ENCODE measurements at regions not wholly inside any gene's neighbourhood (a gene's known extent, or its start where the extent isn't known, plus 50 kb on each side); places are given as distances from the start of the nearest gene placed in this dataset.

DNA sequence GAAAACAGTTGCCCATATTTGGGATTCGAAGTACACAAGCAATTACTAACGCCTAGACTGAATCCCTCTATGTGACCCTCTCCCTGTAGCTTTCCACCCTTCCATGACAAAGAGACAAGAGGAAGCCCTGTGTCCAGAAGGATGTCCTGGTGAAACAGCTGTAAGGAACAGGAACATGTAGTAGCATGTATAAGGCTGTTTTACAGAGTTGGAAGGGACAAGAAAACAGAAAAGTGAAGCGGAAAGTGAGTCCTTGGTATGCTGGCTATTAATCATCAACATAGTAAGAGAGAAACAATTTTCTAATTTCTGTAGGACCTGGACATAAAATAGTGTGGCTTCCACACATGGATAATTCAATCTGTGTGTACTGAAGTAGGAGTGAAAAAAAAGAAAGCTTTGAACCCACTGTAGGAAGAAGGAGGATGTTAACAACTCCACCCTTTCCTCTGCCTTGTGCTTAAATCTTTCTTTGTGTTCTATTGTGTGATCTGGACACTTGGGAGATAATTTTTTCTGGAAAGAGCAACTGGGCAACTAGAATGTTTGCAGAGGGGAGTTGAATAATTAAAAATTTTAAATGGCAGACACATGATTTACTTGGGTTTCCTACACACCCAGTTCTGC lies 162.3 kb upstream of the ZSWIM2 start:
- Histone ChIP-seq H3K4me3 (ENCODE audit: insufficient read length, low read depth) (no peak overlapping the region), H3K9ac (ENCODE audit: insufficient read length, low read depth) (no peak overlapping the region), H3K27me3 (ENCODE audit: insufficient read depth, insufficient read length) (no peaks in the 10 kb centered on the region), H3K36me3 (ENCODE audit: insufficient read depth, insufficient read length, low read length) (no peaks in the 10 kb centered on the region), H3K4me1 (ENCODE audit: insufficient read depth, insufficient read length) (no peaks in the 10 kb centered on the region), H3K9me3 (ENCODE audit: insufficient read depth, low read length) (no peaks in the 10 kb centered on the region)
- DNase-seq (ENCODE audit: low read depth, low spot score): no peak
- TF ChIP-seq SUZ12 (IDR thresholded peaks at IDR 0.05; ENCODE audit: extremely low read depth, insufficient read depth, insufficient read length) (no peak), YY1 (IDR thresholded peaks at IDR 0.05; ENCODE audit: insufficient read depth, insufficient read length) (no peak), ZNF274 (IDR thresholded peaks at IDR 0.05; ENCODE audit: low read depth, low read length) (no peak)

DNA sequence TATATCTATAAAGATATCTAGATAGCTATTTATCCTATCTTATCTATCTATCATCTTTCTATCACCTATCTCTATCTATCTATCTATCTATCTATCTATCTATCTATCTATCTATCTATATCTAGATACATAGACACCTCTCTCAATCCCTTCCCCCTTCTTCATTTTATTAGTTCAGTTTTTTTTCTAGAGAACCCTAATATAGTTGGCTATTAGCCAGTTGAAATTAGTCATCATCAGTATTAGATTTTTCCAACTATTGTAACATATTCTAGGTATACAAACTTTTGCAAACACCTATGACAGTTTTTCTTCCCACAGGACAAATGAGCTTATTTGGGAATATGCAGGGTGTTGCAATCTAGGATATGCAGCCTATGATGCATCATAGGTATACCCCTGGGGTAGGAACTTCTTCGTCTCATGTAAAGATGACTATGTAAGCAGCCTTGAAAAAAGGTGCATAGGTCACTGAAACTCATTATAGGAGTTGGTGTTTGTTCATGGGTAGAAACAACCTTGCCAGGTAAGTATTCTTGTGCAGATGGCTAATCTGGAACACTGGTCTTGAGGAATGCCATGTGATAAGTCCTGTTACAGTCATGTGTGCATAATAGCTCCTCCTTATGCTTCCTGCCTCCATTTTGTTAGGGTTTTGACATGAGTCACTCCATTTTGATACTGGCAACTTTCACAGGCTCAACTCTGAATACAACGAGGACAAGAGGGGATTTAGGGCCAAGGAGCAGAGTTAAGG lies 160.7 kb upstream of the ZSWIM2 start:
- DNase-seq (ENCODE audit: low read depth, low spot score): no peak
- Histone ChIP-seq H3K27me3 (ENCODE audit: insufficient read depth, insufficient read length) (no peaks in the 10 kb centered on the region), H3K4me3 (ENCODE audit: insufficient read length, low read depth) (no peak overlapping the region), H3K36me3 (ENCODE audit: insufficient read depth, insufficient read length, low read length) (no peaks in the 10 kb centered on the region), H3K9ac (ENCODE audit: insufficient read length, low read depth) (no peak overlapping the region), H3K4me1 (ENCODE audit: insufficient read depth, insufficient read length) (no peaks in the 10 kb centered on the region), H3K9me3 (ENCODE audit: insufficient read depth, low read length) (no peaks in the 10 kb centered on the region)
- TF ChIP-seq ZNF274 (IDR thresholded peaks at IDR 0.05; ENCODE audit: low read depth, low read length) (no peak), SUZ12 (IDR thresholded peaks at IDR 0.05; ENCODE audit: extremely low read depth, insufficient read depth, insufficient read length) (no peak), YY1 (IDR thresholded peaks at IDR 0.05; ENCODE audit: insufficient read depth, insufficient read length) (no peak)

DNA sequence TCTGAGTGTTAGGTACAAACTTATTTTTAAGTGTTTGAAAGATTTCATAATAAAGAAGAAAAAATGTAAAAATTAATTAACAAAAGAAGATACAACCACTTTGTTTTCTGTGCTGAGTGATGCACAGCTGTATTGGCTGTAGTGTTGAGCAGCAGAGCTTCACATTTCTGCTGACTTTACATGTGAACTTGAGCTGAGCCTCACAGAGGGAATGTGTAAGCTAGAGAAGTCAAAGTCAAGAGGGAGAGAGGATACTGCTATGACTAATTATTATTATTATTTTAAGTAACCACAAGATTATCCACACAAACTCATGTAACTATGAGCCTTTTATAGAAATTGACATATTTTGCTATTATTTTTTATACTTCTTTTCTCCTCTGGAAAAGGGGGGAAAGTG lies 159.1 kb upstream of the ZSWIM2 start:
- no peak overlapping the region for H3K9ac ChIP-seq (ENCODE audit: insufficient read length, low read depth)
- no peak for DNase-seq (ENCODE audit: low read depth, low spot score)

DNA sequence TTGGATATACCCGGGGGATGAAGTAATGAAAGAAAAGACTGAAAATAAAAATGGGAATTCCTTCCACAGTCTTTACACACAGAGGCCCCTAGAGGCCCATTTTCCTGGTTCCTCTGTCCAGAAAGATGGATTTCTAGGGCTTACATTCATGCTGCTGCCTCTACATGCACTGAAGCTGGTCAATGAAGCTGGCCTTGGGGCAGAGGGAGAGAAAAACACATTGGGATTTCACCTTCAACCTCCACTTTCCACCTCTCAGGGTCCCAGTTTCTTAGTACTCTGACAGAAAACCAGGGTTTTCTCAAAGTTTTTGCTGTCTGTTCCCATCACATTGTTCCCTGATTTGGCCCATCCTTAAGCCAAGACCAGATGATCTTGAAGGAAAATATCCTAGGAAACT lies 154.6 kb upstream of the ZSWIM2 start:
- Histone ChIP-seq H3K9ac (ENCODE audit: insufficient read length, low read depth) (no peak overlapping the region), H3K4me3 (ENCODE audit: insufficient read length, low read depth) (no peak overlapping the region), H3K4me1 (ENCODE audit: insufficient read depth, insufficient read length) (no peaks in the 10 kb centered on the region), H3K9me3 (ENCODE audit: insufficient read depth, low read length) (no peaks in the 10 kb centered on the region), H3K27me3 (ENCODE audit: insufficient read depth, insufficient read length) (no peaks in the 10 kb centered on the region), H3K36me3 (ENCODE audit: insufficient read depth, insufficient read length, low read length) (no peaks in the 10 kb centered on the region)
- TF ChIP-seq YY1 (IDR thresholded peaks at IDR 0.05; ENCODE audit: insufficient read depth, insufficient read length): no peak
- TF ChIP-seq ZNF274 (IDR thresholded peaks at IDR 0.05; ENCODE audit: low read depth, low read length): no peak
- TF ChIP-seq SUZ12 (IDR thresholded peaks at IDR 0.05; ENCODE audit: extremely low read depth, insufficient read depth, insufficient read length): no peak
- DNase-seq (ENCODE audit: low read depth, low spot score): no peak

More for the DNA sequence above, 159.1 kb upstream of the ZSWIM2 start:
- no peaks in the 10 kb centered on the region for H3K36me3 ChIP-seq (ENCODE audit: insufficient read depth, insufficient read length, low read length)
- no peaks in the 10 kb centered on the region for H3K27me3 ChIP-seq (ENCODE audit: insufficient read depth, insufficient read length)
- H3K4me3 ChIP-seq (ENCODE audit: insufficient read length, low read depth): no peak overlapping the region
- TF ChIP-seq SUZ12 (IDR thresholded peaks at IDR 0.05; ENCODE audit: extremely low read depth, insufficient read depth, insufficient read length): no peak
- TF ChIP-seq YY1 (IDR thresholded peaks at IDR 0.05; ENCODE audit: insufficient read depth, insufficient read length): no peak
- TF ChIP-seq ZNF274 (IDR thresholded peaks at IDR 0.05; ENCODE audit: low read depth, low read length): no peak
- no peaks in the 10 kb centered on the region for H3K9me3 ChIP-seq (ENCODE audit: insufficient read depth, low read length)
- no peaks in the 10 kb centered on the region for H3K4me1 ChIP-seq (ENCODE audit: insufficient read depth, insufficient read length)

DNA sequence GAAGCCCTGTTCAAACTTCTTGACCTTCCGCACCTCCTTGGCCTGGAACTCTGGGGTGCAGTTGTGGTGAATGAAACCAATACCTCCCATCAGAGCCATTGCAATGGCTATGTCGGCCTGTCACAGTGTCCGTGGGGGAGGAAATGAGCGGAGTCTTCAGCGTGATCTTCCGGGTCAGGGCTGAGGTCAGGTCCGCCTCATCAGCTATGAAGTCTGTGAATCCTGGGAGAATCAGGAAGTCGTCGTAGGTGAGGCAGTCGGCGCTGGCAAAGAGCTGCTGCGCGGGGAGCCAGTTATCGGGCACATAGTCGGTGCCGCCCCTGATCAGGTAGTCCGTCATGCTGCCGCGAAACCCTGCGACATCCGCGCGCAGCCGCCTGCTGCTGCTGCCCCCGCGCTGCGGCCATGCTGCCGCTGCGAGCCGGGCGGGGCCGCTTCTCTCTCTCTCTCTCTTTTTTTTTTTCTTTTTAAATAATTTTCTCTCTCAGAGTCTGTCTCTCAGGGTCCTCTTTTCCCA lies 154.1 kb upstream of the ZSWIM2 start:
- no peak for DNase-seq (ENCODE audit: low read depth, low spot score)
- H3K4me3 ChIP-seq (ENCODE audit: insufficient read length, low read depth): no peak overlapping the region

DNA sequence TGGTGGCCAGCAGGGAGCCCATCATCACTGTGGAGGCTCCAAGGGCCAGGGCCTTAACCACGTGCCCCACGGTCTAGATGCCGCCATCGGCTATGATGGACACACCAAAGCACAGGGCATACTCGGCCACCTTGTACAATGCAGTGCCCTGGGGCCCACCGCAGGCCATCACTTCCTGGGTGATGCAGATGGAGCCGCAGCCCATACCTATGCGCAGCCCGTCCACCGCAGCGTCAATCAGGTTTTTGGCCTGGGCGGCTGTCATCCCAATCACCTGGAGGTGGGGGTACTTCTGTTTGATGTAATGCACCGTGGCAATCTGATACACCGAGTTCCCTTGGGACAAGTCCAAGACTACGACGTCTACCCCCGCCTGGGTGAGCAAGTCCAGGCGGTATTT lies 153.3 kb upstream of the ZSWIM2 start:
- Histone ChIP-seq H3K9ac (ENCODE audit: insufficient read length, low read depth) (no peak overlapping the region), H3K4me1 (ENCODE audit: insufficient read depth, insufficient read length) (no peaks in the 10 kb centered on the region), H3K9me3 (ENCODE audit: insufficient read depth, low read length) (no peaks in the 10 kb centered on the region), H3K4me3 (ENCODE audit: insufficient read length, low read depth) (no peak overlapping the region), H3K27me3 (ENCODE audit: insufficient read depth, insufficient read length) (no peaks in the 10 kb centered on the region), H3K36me3 (ENCODE audit: insufficient read depth, insufficient read length, low read length) (no peaks in the 10 kb centered on the region)
- no peak for DNase-seq (ENCODE audit: low read depth, low spot score)
- TF ChIP-seq YY1 (IDR thresholded peaks at IDR 0.05; ENCODE audit: insufficient read depth, insufficient read length) (no peak), SUZ12 (IDR thresholded peaks at IDR 0.05; ENCODE audit: extremely low read depth, insufficient read depth, insufficient read length) (no peak), ZNF274 (IDR thresholded peaks at IDR 0.05; ENCODE audit: low read depth, low read length) (no peak)

More for the DNA sequence above, 154.1 kb upstream of the ZSWIM2 start:
- Histone ChIP-seq H3K27me3 (ENCODE audit: insufficient read depth, insufficient read length) (no peaks in the 10 kb centered on the region), H3K9me3 (ENCODE audit: insufficient read depth, low read length) (no peaks in the 10 kb centered on the region), H3K4me1 (ENCODE audit: insufficient read depth, insufficient read length) (no peaks in the 10 kb centered on the region), H3K9ac (ENCODE audit: insufficient read length, low read depth) (no peak overlapping the region), H3K36me3 (ENCODE audit: insufficient read depth, insufficient read length, low read length) (no peaks in the 10 kb centered on the region)
- TF ChIP-seq SUZ12 (IDR thresholded peaks at IDR 0.05; ENCODE audit: extremely low read depth, insufficient read depth, insufficient read length): no peak
- no peak for TF ChIP-seq YY1 (IDR thresholded peaks at IDR 0.05; ENCODE audit: insufficient read depth, insufficient read length)
- TF ChIP-seq ZNF274 (IDR thresholded peaks at IDR 0.05; ENCODE audit: low read depth, low read length): no peak

DNA sequence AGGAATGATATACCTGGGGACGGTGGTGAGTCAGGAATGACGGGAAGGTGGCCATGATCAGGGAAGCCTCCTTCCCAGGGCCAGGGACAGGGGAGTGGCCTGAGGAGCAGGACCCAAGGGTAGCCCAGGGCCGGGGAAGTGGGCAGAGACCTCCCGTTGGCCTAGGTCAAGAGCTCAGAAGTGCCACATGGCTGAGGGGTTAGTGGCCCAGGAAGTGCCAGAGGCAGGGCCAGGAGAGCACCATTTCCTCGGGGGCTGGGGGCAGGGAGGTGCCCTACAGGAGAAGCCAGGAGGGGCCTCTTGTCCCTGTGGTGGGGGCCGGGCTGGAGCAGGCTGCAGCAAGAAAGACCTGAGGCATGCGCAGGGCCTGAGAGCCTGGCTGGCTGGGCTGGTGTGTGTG lies 152.3 kb upstream of the ZSWIM2 start:
- H3K27me3 ChIP-seq (ENCODE audit: insufficient read depth, insufficient read length): no peaks in the 10 kb centered on the region
- no peaks in the 10 kb centered on the region for H3K4me1 ChIP-seq (ENCODE audit: insufficient read depth, insufficient read length)
- DNase-seq (ENCODE audit: low read depth, low spot score): no peak
- TF ChIP-seq SUZ12 (IDR thresholded peaks at IDR 0.05; ENCODE audit: extremely low read depth, insufficient read depth, insufficient read length) (no peak), YY1 (IDR thresholded peaks at IDR 0.05; ENCODE audit: insufficient read depth, insufficient read length) (no peak), ZNF274 (IDR thresholded peaks at IDR 0.05; ENCODE audit: low read depth, low read length) (no peak)
- H3K36me3 ChIP-seq (ENCODE audit: insufficient read depth, insufficient read length, low read length): no peaks in the 10 kb centered on the region
- H3K9ac ChIP-seq (ENCODE audit: insufficient read length, low read depth): no peak overlapping the region
- H3K4me3 ChIP-seq (ENCODE audit: insufficient read length, low read depth): no peak overlapping the region
- H3K9me3 ChIP-seq (ENCODE audit: insufficient read depth, low read length): no peaks in the 10 kb centered on the region

Measured in NT2/D1 (cell line).